Loucy (cell line): ENCODE measurements at regions not wholly inside any gene's neighbourhood (a gene's known extent, or its start where the extent isn't known, plus 50 kb on each side); places are given as distances from the start of the nearest gene placed in this dataset.

Experiments used
- CTCF ChIP-seq: fragments of 200-600 bp; sonication (generic); conservative IDR thresholded peaks from 2 replicates; pipeline ENCODE4 v1.5.1; 2014; ENCODE audit warnings: mild to moderate bottlenecking, antibody characterized with exemption, low read length
- EZH2phosphoT487 ChIP-seq: fragments of 200-600 bp; IDR thresholded peaks from 2 replicates; pipeline ENCODE4 v1.6.1; 2018; ENCODE audit warnings: antibody characterized with exemption, mild to moderate bottlenecking, moderate library complexity, borderline replicate concordance

DNA sequence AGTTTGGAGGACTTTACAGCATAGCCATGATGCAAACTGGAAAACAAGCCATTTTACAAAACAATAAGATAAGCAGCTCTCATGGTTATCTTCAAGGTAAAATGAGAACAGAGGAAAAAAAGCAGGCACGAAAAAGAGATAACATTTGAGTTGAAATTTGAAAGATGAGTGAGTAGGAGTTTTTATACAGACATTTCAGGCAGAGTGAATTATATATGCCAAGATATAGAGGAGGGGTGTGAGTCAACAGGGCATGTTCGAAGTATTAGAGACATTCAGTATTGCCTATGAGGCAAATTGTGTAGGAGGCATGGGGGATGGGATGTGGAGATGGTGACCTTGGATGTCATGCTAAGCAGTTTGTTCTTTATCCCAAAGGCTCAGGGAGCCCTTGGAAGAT, 240.5 kb upstream of the MAN1A1 start:
- TF ChIP-seq CTCF: no peak
- no peak for TF ChIP-seq EZH2phosphoT487
